ENCODE measurements at regions not wholly inside any gene's neighbourhood (a gene's known extent, or its start where the extent isn't known, plus 50 kb on each side); places are given as distances from the start of the nearest gene placed in this dataset.
"Not testable (repeated sequence)": the region's sequence is repeated elsewhere in the genome, so short reads cannot be mapped to it uniquely, and the experiment has no call there.

GRCh38 chr13:111781395-111781794, 285.6 kb upstream of the SOX1 start:
- WGBS, 2 experiments (ENCODE audit: insufficient coverage in 1 of 2, insufficient read length in 1 of 2), result no CpG with 5 or more reads among the region's 12 CpGs
- not testable (repeated sequence) for H3K4me1 ChIP-seq (ENCODE audit: control insufficient read depth, insufficient read depth, low read length); DNase-seq; H3K4me3 ChIP-seq (ENCODE audit: low read length); H3K36me3 Mint-ChIP-seq (ENCODE audit: low read depth); H3K27me3 ChIP-seq (ENCODE audit: control insufficient read depth, insufficient read depth, low read length, poor library complexity, severe bottlenecking); H3K27me3 Mint-ChIP-seq (ENCODE audit: insufficient read depth); H3K4me1 Mint-ChIP-seq; H3K9ac ChIP-seq (ENCODE audit: extremely low read depth, low read length, poor library complexity, severe bottlenecking); H3K36me3 ChIP-seq (ENCODE audit: control insufficient read depth, insufficient read depth, low read length); H3K27ac Mint-ChIP-seq; H3K27ac ChIP-seq (ENCODE audit: low read depth, low read length); H3K4me3 Mint-ChIP-seq; H3K9me3 Mint-ChIP-seq; H3K9me3 ChIP-seq (ENCODE audit: control insufficient read depth, low read length)

DNA sequence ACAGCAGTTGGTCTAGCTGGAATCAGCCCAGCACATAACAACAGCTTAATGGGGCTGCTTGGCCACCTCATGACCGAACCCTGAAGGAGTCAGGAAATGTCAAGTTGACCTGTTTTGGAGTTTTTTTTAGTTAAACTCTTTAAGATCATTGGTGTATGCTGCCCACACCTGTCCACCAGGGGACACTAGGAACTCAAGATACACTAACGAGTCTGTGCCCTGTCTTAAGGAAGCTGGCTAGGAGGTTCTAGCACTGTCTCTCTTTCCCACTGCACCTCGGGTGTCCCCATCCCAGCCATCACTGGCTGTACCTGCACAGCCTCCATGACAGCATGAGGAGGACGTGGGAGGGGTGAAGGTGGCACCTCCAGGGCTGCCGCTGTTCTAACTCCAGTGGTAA, 279.6 kb upstream of the SOX1 start:
- no CpG with 5 or more reads among the region's 5 CpGs for WGBS, 2 experiments (ENCODE audit: insufficient coverage in 1 of 2, insufficient read length in 1 of 2)
- DNase-seq; H3K4me3 ChIP-seq (ENCODE audit: low read length); H3K27ac Mint-ChIP-seq; H3K36me3 Mint-ChIP-seq (ENCODE audit: low read depth); H3K27me3 Mint-ChIP-seq (ENCODE audit: insufficient read depth); H3K27me3 ChIP-seq (ENCODE audit: control insufficient read depth, insufficient read depth, low read length, poor library complexity, severe bottlenecking); H3K36me3 ChIP-seq (ENCODE audit: control insufficient read depth, insufficient read depth, low read length); H3K4me1 Mint-ChIP-seq; H3K4me1 ChIP-seq (ENCODE audit: control insufficient read depth, insufficient read depth, low read length); H3K9me3 ChIP-seq (ENCODE audit: control insufficient read depth, low read length); H3K9ac ChIP-seq (ENCODE audit: extremely low read depth, low read length, poor library complexity, severe bottlenecking); H3K4me3 Mint-ChIP-seq; H3K9me3 Mint-ChIP-seq; H3K27ac ChIP-seq (ENCODE audit: low read depth, low read length): not testable (repeated sequence)

DNA sequence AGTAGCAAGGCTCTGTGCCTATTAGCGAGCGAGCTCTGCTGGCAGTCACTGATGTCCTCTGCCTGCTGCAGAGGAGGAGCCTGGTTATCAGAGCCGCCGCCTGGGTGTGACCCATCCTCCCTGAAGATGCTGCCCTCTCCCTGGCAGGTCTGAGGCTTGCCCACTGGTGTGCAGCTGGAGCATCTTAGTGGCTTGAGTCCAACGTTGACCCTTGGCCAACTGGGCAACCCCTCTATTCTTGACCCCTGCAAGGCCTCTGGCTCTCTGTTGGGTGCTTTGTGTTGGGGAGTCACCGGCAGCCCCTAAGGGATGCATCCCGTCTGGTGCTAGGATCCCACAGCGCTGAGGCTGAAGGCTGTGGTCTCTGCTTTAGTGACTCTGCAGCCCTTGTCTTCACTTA, 277.9 kb upstream of the SOX1 start:
- 90 to 92% methylated on average over 5 to 8 of the region's 8 CpGs for WGBS, 2 experiments (ENCODE audit: insufficient coverage in 1 of 2, insufficient read length in 1 of 2)
- Mint-ChIP-seq H3K4me1 (no peaks in the 10 kb centered on the region), H3K36me3 (ENCODE audit: low read depth) (no peaks in the 10 kb centered on the region), H3K27ac (no peak overlapping the region), H3K9me3 (no peaks in the 10 kb centered on the region), H3K4me3 (no peak overlapping the region), H3K27me3 (ENCODE audit: insufficient read depth) (peaks cover 8% of the 10 kb centered on the region)
- Histone ChIP-seq H3K9me3 (ENCODE audit: control insufficient read depth, low read length) (no peaks in the 10 kb centered on the region), H3K9ac (ENCODE audit: extremely low read depth, low read length, poor library complexity, severe bottlenecking) (no peak overlapping the region), H3K27ac (ENCODE audit: low read depth, low read length) (no peak overlapping the region), H3K36me3 (ENCODE audit: control insufficient read depth, insufficient read depth, low read length) (no peaks in the 10 kb centered on the region), H3K4me3 (ENCODE audit: low read length) (no peak overlapping the region), H3K27me3 (ENCODE audit: control insufficient read depth, insufficient read depth, low read length, poor library complexity, severe bottlenecking) (peaks cover 16% of the 10 kb centered on the region), H3K4me1 (ENCODE audit: control insufficient read depth, insufficient read depth, low read length) (no peaks in the 10 kb centered on the region)
- DNase-seq, result peak; percentile 37
- no peak for TF ChIP-seq CTCF (conservative IDR thresholded peaks at IDR 0.05)

DNA sequence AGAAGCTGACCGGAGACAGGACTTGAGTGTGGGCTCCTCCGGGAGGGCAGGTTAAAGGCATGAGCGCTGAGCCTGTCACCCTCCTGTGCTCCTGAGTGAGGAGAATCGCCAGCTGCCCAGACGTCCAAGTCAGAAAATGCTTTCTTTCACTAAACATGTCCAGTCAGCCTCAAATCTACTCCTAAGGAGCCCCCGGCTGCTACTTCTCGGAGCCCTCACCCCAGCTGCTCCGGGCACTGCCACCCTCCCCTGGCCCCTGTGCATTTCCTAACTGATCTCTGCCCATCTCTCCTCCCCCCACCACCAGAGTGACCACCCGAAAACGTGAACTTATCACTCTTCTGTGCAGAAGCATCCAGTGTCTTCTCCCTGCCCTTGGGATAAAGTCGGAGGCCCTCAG, 277.5 kb upstream of the SOX1 start:
- WGBS, 2 experiments (ENCODE audit: insufficient coverage in 1 of 2, insufficient read length in 1 of 2), result 84 to 86% methylated on average over 9 to 11 of the region's 11 CpGs
- H3K4me1 Mint-ChIP-seq, result no peaks in the 10 kb centered on the region
- H3K4me3 Mint-ChIP-seq, result no peak overlapping the region
- no peaks in the 10 kb centered on the region for H3K9me3 Mint-ChIP-seq
- peaks cover 8% of the 10 kb centered on the region for H3K27me3 Mint-ChIP-seq (ENCODE audit: insufficient read depth)
- Histone ChIP-seq H3K27ac (ENCODE audit: low read depth, low read length) (no peak overlapping the region), H3K9me3 (ENCODE audit: control insufficient read depth, low read length) (no peaks in the 10 kb centered on the region), H3K4me3 (ENCODE audit: low read length) (no peak overlapping the region), H3K9ac (ENCODE audit: extremely low read depth, low read length, poor library complexity, severe bottlenecking) (no peak overlapping the region), H3K36me3 (ENCODE audit: control insufficient read depth, insufficient read depth, low read length) (no peaks in the 10 kb centered on the region), H3K4me1 (ENCODE audit: control insufficient read depth, insufficient read depth, low read length) (no peaks in the 10 kb centered on the region), H3K27me3 (ENCODE audit: control insufficient read depth, insufficient read depth, low read length, poor library complexity, severe bottlenecking) (peaks cover 16% of the 10 kb centered on the region)
- H3K36me3 Mint-ChIP-seq (ENCODE audit: low read depth), result no peaks in the 10 kb centered on the region
- H3K27ac Mint-ChIP-seq, result no peak overlapping the region
- peak; percentile 34 for DNase-seq
- TF ChIP-seq CTCF (conservative IDR thresholded peaks at IDR 0.05), result no peak

Measured in endodermal cell (in vitro differentiated cells).